Prostate gland (tissue), 2 donors: ENCODE measurements at regions not wholly inside any gene's neighbourhood (a gene's known extent, or its start where the extent isn't known, plus 50 kb on each side); places are given as distances from the start of the nearest gene placed in this dataset.

Experiments
- DNase-seq: peaks from one replicate; pipeline ENCODE4 v3.0.0-alpha.2; 2019; ENCODE audit warnings: low spot score
- H3K27ac ChIP-seq, 2 donors: fragments of 200-600 bp; sonication (generic); 2 replicates each; pipeline ENCODE4 v1.5.1; 2017 to 2019
- H3K27me3 ChIP-seq: fragments of 200-600 bp; sonication (generic); replicated peaks from 2 replicates; pipeline ENCODE4 v1.5.1; 2019; ENCODE audit not compliant: insufficient read depth
- H3K36me3 ChIP-seq, 2 donors: fragments of 200-600 bp; sonication (generic); 1 replicate in 1 of 2; 2 replicates in 1 of 2; pipeline versions ENCODE4 v1.5.1 to v1.8.1; 2017 to 2019
- H3K4me1 ChIP-seq: fragments of 200-600 bp; sonication (generic); replicated peaks from 2 replicates; pipeline ENCODE4 v1.5.1; 2019
- H3K4me3 ChIP-seq, 2 donors: fragments of 200-600 bp; sonication (generic); 2 replicates each; pipeline ENCODE4 v1.5.1; 2017 to 2019
- H3K9me3 ChIP-seq: fragments of 200-600 bp; sonication (generic); 2 replicates; pipeline ENCODE4 v1.5.1; 2017
- CTCF ChIP-seq, 4 experiments: fragments of 200-600 bp in 2 of 4; fragments of 450-650 bp in 2 of 4; sonication (generic) in 2 of 4; IDR thresholded peaks; 1 replicate in 3 of 4; 2 replicates in 1 of 4; pipeline ENCODE4 v1.5.1; 2016 to 2019; ENCODE audit warnings: antibody characterized with exemption in 4 of 4, mild to moderate bottlenecking in 2 of 4, moderate library complexity in 2 of 4
- POLR2A ChIP-seq: fragments of 450-650 bp; IDR thresholded peaks from one replicate; pipeline ENCODE4 v1.6.1; 2016; ENCODE audit warnings: antibody characterized with exemption, mild to moderate bottlenecking
- POLR2AphosphoS5 ChIP-seq: sonication (generic); formaldehyde crosslinking; IDR thresholded peaks from one replicate; pipeline ENCODE4 v1.6.1; 2017; ENCODE audit warnings: antibody characterized with exemption
- WGBS: methylation state at CpG from one replicate; pipeline ENCODE4 v1.1.5; 2018; 5-methylcytosine and 5-hydroxymethylcytosine counted together
- intact Hi-C: fragments of 100-400 bp; cut with DNase I; formaldehyde crosslinking; loops from one replicate; pipeline ENCODE4 v1.14.2; 2022

GRCh38 chr3:44068753-44069152, 172.9 kb upstream of the TOPAZ1 start:
- intact Hi-C loops, result no loop called here
- Histone ChIP-seq H3K36me3 (no peaks in the 10 kb centered on the region), H3K27me3 (no peaks in the 10 kb centered on the region), H3K9me3 (no peaks in the 10 kb centered on the region), H3K27ac (no peak overlapping the region), H3K4me3 (no peak overlapping the region), H3K4me1 (no peaks in the 10 kb centered on the region)
- no peak for TF ChIP-seq CTCF (IDR thresholded peaks at IDR 0.05)
- no peak for TF ChIP-seq POLR2A
- no peak for TF ChIP-seq POLR2AphosphoS5
- 94% methylated on average over 3 of the region's 3 CpGs for WGBS
- DNase-seq, result no peak

- WGBS, result 65% methylated on average over 5 of the region's 5 CpGs
- Histone ChIP-seq H3K9me3 (no peaks in the 10 kb centered on the region), H3K36me3 (no peaks in the 10 kb centered on the region), H3K4me3 (no peak overlapping the region), H3K27ac (no peak overlapping the region), H3K4me1 (no peaks in the 10 kb centered on the region), H3K27me3 (no peaks in the 10 kb centered on the region)
- intact Hi-C loops, result no loop called here
- TF ChIP-seq CTCF (IDR thresholded peaks at IDR 0.05), result no peak
- no peak for TF ChIP-seq POLR2AphosphoS5
- no peak for TF ChIP-seq POLR2A
- no peak for DNase-seq
Measured at GRCh38 chr3:44069276-44069675, 172.4 kb upstream of the TOPAZ1 start.

GRCh38 chr3:44070841-44071546, 170.7 kb upstream of the TOPAZ1 start:
- TF ChIP-seq POLR2AphosphoS5, result no peak
- TF ChIP-seq POLR2A, result no peak
- TF ChIP-seq CTCF (IDR thresholded peaks at IDR 0.05), result no peak
- WGBS, result 92% methylated on average over 8 of the region's 8 CpGs
- Histone ChIP-seq H3K36me3 (no peaks in the 10 kb centered on the region), H3K27me3 (no peaks in the 10 kb centered on the region), H3K4me3 (no peak overlapping the region), H3K9me3 (no peaks in the 10 kb centered on the region), H3K4me1 (no peaks in the 10 kb centered on the region), H3K27ac (no peak overlapping the region)
- intact Hi-C loops, result no loop called here
- no peak for DNase-seq

- no peaks in the 10 kb centered on the region for H3K36me3 ChIP-seq
- intact Hi-C loops, result no loop called here
- no peaks in the 10 kb centered on the region for H3K4me1 ChIP-seq
- H3K27ac ChIP-seq, result no peak overlapping the region
- no peak overlapping the region for H3K4me3 ChIP-seq
- TF ChIP-seq CTCF (IDR thresholded peaks at IDR 0.05), result no peak
- TF ChIP-seq POLR2AphosphoS5, result no peak
- no peak for TF ChIP-seq POLR2A
- H3K27me3 ChIP-seq, result no peaks in the 10 kb centered on the region
- no peak for DNase-seq
- 87% methylated on average over 11 of the region's 11 CpGs for whole genome bisulfite sequencing
- H3K9me3 ChIP-seq, result no peaks in the 10 kb centered on the region
Measured at GRCh38 chr3:44072601-44073540, 168.8 kb upstream of the TOPAZ1 start.
